GM19372 (cell line): ENCODE measurements at regions not wholly inside any gene's neighbourhood (a gene's known extent, or its start where the extent isn't known, plus 50 kb on each side); places are given as distances from the start of the nearest gene placed in this dataset.

ENCODE experiments used
- ATAC-seq: cut with Tn5 transposase; IDR thresholded peaks from one replicate; pipeline ENCODE4 v1.9.1; 2021; ENCODE audit warnings: mild to moderate bottlenecking, low read depth, moderate library complexity; ENCODE audit not compliant: unreplicated experiment

GRCh38 chr10:9688711-9689110 lies 1329.0 kb upstream of the CELF2 start:
- ATAC-seq = no peak

- ATAC-seq = no peak
Observed at GRCh38 chr10:9707216-9707615, 1310.5 kb upstream of the CELF2 start.

- ATAC-seq = no peak
Observed at GRCh38 chr10:9709849-9710248, 1307.8 kb upstream of the CELF2 start.

GRCh38 chr10:9712393-9712792 lies 1305.3 kb upstream of the CELF2 start:
- ATAC-seq = no peak

- no peak for ATAC-seq
Observed at GRCh38 chr10:9719246-9719645, 1298.4 kb upstream of the CELF2 start.

GRCh38 chr10:9733766-9734165 lies 1283.9 kb upstream of the CELF2 start:
- no peak for ATAC-seq

- no peak for ATAC-seq
Observed at GRCh38 chr10:9734218-9734617, 1283.5 kb upstream of the CELF2 start.

- ATAC-seq = no peak
Observed at GRCh38 chr10:9735731-9736130, 1281.9 kb upstream of the CELF2 start.

GRCh38 chr10:9743639-9744038 lies 1274.0 kb upstream of the CELF2 start:
- no peak for ATAC-seq

GRCh38 chr10:9745158-9745557 lies 1272.5 kb upstream of the CELF2 start:
- ATAC-seq = no peak

GRCh38 chr10:9757176-9757575 lies 1260.5 kb upstream of the CELF2 start:
- ATAC-seq = no peak

- ATAC-seq = no peak
Observed at GRCh38 chr10:9759596-9759995, 1258.1 kb upstream of the CELF2 start.

- ATAC-seq = no peak
Observed at GRCh38 chr10:9762966-9763656, 1254.6 kb upstream of the CELF2 start.

GRCh38 chr10:9766762-9767161 lies 1250.9 kb upstream of the CELF2 start:
- ATAC-seq = no peak

GRCh38 chr10:9781666-9782065 lies 1236.0 kb upstream of the CELF2 start:
- ATAC-seq = no peak

GRCh38 chr10:9786101-9786500 lies 1231.6 kb upstream of the CELF2 start:
- ATAC-seq = no peak

- ATAC-seq = no peak
Observed at GRCh38 chr10:9786576-9786975, 1231.1 kb upstream of the CELF2 start.

- no peak for ATAC-seq
Observed at GRCh38 chr10:9789996-9790395, 1227.7 kb upstream of the CELF2 start.

- ATAC-seq = no peak
Observed at GRCh38 chr10:9792181-9792580, 1225.5 kb upstream of the CELF2 start.

- ATAC-seq = no peak
Observed at GRCh38 chr10:9796564-9796963, 1221.1 kb upstream of the CELF2 start.

GRCh38 chr10:9800011-9800410 lies 1217.7 kb upstream of the CELF2 start:
- no peak for ATAC-seq

GRCh38 chr10:9800571-9800970 lies 1217.1 kb upstream of the CELF2 start:
- ATAC-seq = no peak

GRCh38 chr10:9807846-9808245 lies 1209.8 kb upstream of the CELF2 start:
- ATAC-seq = no peak
